ENCODE measurements at regions not wholly inside any gene's neighbourhood (a gene's known extent, or its start where the extent isn't known, plus 50 kb on each side); places are given as distances from the start of the nearest gene placed in this dataset.

- H3K4me3 ChIP-seq (ENCODE audit: low read depth, low read length), result no peak overlapping the region
- no peak for TF ChIP-seq CTCF (IDR thresholded peaks at IDR 0.05; ENCODE audit: low read depth, low read length, missing control alignments)
- DNase-seq (ENCODE audit: low read depth), result no peak
These were observed 66.5 kb upstream of the PROX1 start for GRCh38 chr1:213921311-213921710.

- DNase-seq (ENCODE audit: low read depth), result no peak
- H3K4me3 ChIP-seq (ENCODE audit: low read depth, low read length), result no peak overlapping the region
These were observed 66.1 kb upstream of the PROX1 start for GRCh38 chr1:213921712-213922111.

GRCh38 chr1:213925531-213926182 lies 62.1 kb upstream of the PROX1 start:
- no peak overlapping the region for H3K4me3 ChIP-seq (ENCODE audit: low read depth, low read length)
- DNase-seq (ENCODE audit: low read depth), result no peak
- no peak for TF ChIP-seq CTCF (IDR thresholded peaks at IDR 0.05; ENCODE audit: low read depth, low read length, missing control alignments)

More at GRCh38 chr1:213921712-213922111, 66.1 kb upstream of the PROX1 start:
- TF ChIP-seq CTCF (IDR thresholded peaks at IDR 0.05; ENCODE audit: low read depth, low read length, missing control alignments), result no peak

GRCh38 chr1:213927846-213928245 lies 59.9 kb upstream of the PROX1 start:
- no peak for DNase-seq (ENCODE audit: low read depth)
- no peak overlapping the region for H3K4me3 ChIP-seq (ENCODE audit: low read depth, low read length)
- TF ChIP-seq CTCF (IDR thresholded peaks at IDR 0.05; ENCODE audit: low read depth, low read length, missing control alignments), result no peak

- no peak for TF ChIP-seq CTCF (IDR thresholded peaks at IDR 0.05; ENCODE audit: low read depth, low read length, missing control alignments)
- no peak overlapping the region for H3K4me3 ChIP-seq (ENCODE audit: low read depth, low read length)
- no peak for DNase-seq (ENCODE audit: low read depth)
These were observed 58.4 kb upstream of the PROX1 start for GRCh38 chr1:213929398-213929797.

GRCh38 chr1:213931836-213932235 lies 55.9 kb upstream of the PROX1 start:
- no peak overlapping the region for H3K4me3 ChIP-seq (ENCODE audit: low read depth, low read length)
- no peak for TF ChIP-seq CTCF (IDR thresholded peaks at IDR 0.05; ENCODE audit: low read depth, low read length, missing control alignments)
- DNase-seq (ENCODE audit: low read depth), result no peak

- DNase-seq (ENCODE audit: low read depth), result no peak
- no peak for TF ChIP-seq CTCF (IDR thresholded peaks at IDR 0.05; ENCODE audit: low read depth, low read length, missing control alignments)
- no peak overlapping the region for H3K4me3 ChIP-seq (ENCODE audit: low read depth, low read length)
These were observed 54.4 kb upstream of the PROX1 start for GRCh38 chr1:213933336-213933735.

Measured in GM12864 (cell line).